DMS153 treated with DMSO at 0.1 percent for 48 hours (cell line): ENCODE measurements at regions not wholly inside any gene's neighbourhood (a gene's known extent, or its start where the extent isn't known, plus 50 kb on each side); places are given as distances from the start of the nearest gene placed in this dataset.
A peak's percentile ranks its signal among the peaks of the same experiment; 100 is the strongest.
"Not testable (repeated sequence)": the region's sequence is repeated elsewhere in the genome, so short reads cannot be mapped to it uniquely, and the experiment has no call there.

Experiments used
- DNase-seq: peaks from one replicate; lab custom pipeline; 2025; ENCODE audit not compliant: unreplicated experiment; lab: John Stamatoyannopoulos, UW

GRCh38 chr10:25707976-25708671 lies 225.9 kb upstream of the MYO3A start:
- no peak for DNase-seq

GRCh38 chr10:25713894-25714240 lies 220.2 kb upstream of the MYO3A start:
- no peak for DNase-seq

GRCh38 chr10:25724241-25724640 lies 209.8 kb upstream of the MYO3A start:
- DNase-seq: no peak

GRCh38 chr10:25725917-25726716 lies 207.9 kb upstream of the MYO3A start:
- peak; percentile 17 for DNase-seq

GRCh38 chr10:25738776-25739175 lies 195.3 kb upstream of the MYO3A start:
- no peak for DNase-seq

- DNase-seq: no peak
These were observed 190.2 kb upstream of the MYO3A start for GRCh38 chr10:25743832-25744231.

- DNase-seq: no peak
These were observed 189.5 kb upstream of the MYO3A start for GRCh38 chr10:25744574-25744973.

- no peak for DNase-seq
These were observed 188.1 kb upstream of the MYO3A start for GRCh38 chr10:25745976-25746375.

GRCh38 chr10:25747084-25747483 lies 186.9 kb upstream of the MYO3A start:
- DNase-seq: no peak

GRCh38 chr10:25748509-25748908 lies 185.5 kb upstream of the MYO3A start:
- no peak for DNase-seq

GRCh38 chr10:25753776-25754175 lies 180.3 kb upstream of the MYO3A start:
- no peak for DNase-seq

- DNase-seq: not testable (repeated sequence)
These were observed 178.2 kb upstream of the MYO3A start for GRCh38 chr10:25755874-25756273.

GRCh38 chr10:25756784-25757183 lies 177.2 kb upstream of the MYO3A start:
- DNase-seq: no peak

- DNase-seq: peak; percentile 54
These were observed 176.0 kb upstream of the MYO3A start for GRCh38 chr10:25758041-25758457.

- no peak for DNase-seq
These were observed 175.5 kb upstream of the MYO3A start for GRCh38 chr10:25758511-25758910.

- no peak for DNase-seq
These were observed 172.1 kb upstream of the MYO3A start for GRCh38 chr10:25761937-25762336.

GRCh38 chr10:25766213-25766612 lies 167.8 kb upstream of the MYO3A start:
- no peak for DNase-seq

GRCh38 chr10:25766687-25767221 lies 167.3 kb upstream of the MYO3A start:
- DNase-seq: no peak

- no peak for DNase-seq
These were observed 165.9 kb upstream of the MYO3A start for GRCh38 chr10:25768167-25768566.

GRCh38 chr10:25778646-25779045 lies 155.4 kb upstream of the MYO3A start:
- no peak for DNase-seq

GRCh38 chr10:25786161-25786560 lies 147.9 kb upstream of the MYO3A start:
- DNase-seq: no peak

- DNase-seq: no peak
These were observed 147.1 kb upstream of the MYO3A start for GRCh38 chr10:25786899-25787298.
